Skeletal muscle cell (primary cell): ENCODE measurements at regions not wholly inside any gene's neighbourhood (a gene's known extent, or its start where the extent isn't known, plus 50 kb on each side); places are given as distances from the start of the nearest gene placed in this dataset.
"Not testable (repeated sequence)": the region's sequence is repeated elsewhere in the genome, so short reads cannot be mapped to it uniquely, and the experiment has no call there.

Experiments
- DNase-seq: peaks from one replicate; pipeline ENCODE4 v3.0.0-alpha.2; 2010; ENCODE audit warnings: low read depth
- H3K4me3 ChIP-seq: 2 replicates; pipeline ENCODE4 v1.5.1; 2011; ENCODE audit warnings: low read depth, mild to moderate bottlenecking, control low read depth, low read length, moderate library complexity

DNA sequence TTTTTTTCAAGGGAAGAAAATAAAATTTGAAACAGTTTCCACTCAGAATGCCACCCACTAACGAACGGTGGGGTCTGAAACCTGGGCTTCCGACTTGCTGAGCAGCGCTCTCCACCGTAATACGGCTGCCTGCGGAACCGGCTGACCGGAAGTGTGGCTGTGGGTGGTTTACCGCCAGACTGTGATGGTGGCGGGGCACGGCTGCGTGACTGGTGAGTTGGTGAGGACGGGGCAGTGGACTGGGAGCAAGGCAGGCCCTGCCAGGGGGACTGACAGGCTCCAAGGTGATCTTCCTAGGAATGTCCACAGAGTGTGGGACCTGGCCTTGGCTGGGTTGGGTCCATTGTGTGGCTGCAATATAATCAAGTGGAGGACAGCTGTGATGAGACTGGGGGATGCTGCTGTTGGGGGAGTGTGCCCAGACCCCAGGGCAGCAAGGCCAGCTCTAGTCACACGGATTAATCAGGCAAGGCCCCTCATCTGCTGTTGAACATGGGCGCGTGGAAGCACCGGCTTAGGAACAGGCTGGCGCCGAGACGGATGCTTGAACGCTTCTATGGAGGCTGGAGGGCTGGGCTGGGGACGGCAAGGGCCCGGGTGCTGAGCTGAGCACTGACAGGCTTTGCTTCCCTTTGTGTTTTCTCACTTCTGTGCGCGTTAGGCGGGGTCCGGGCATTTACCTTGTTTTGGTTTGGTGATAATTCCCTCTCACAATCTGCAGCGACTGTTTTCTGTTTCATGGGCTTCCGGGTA, 357.7 kb upstream of the SPRED2 start:
- no peak overlapping the region for H3K4me3 ChIP-seq
- DNase-seq, result no peak

- DNase-seq, result no peak
- H3K4me3 ChIP-seq, result no peak overlapping the region
Observed at GRCh38 chr2:65788556-65788955, 356.2 kb upstream of the SPRED2 start.

DNA sequence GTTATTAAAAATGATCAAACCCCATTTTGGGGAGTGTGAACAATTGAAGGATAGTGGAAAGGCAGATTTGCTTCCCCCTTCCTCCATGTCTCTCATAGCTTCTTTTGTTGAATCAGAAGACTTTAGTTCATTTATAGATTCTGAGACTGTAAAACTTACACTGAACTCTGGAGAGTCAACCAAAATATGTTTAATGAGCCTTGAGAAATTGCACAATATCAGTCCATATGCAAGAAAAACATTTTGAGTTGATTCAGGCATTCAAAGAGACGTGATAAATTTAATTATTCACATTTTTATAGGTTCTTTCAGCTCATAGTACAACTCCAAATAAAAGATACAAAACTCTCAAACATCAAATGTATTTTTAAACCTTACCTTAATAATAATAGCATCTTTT, 354.4 kb upstream of the SPRED2 start:
- no peak overlapping the region for H3K4me3 ChIP-seq
- DNase-seq, result no peak

- H3K4me3 ChIP-seq, result no peak overlapping the region
- DNase-seq, result no peak
Observed at GRCh38 chr2:65786007-65786717, 353.8 kb upstream of the SPRED2 start.

GRCh38 chr2:65782996-65783650, 350.7 kb upstream of the SPRED2 start:
- DNase-seq, result no peak
- H3K4me3 ChIP-seq, result no peak overlapping the region

- H3K4me3 ChIP-seq, result no peak overlapping the region
- no peak for DNase-seq
Observed at GRCh38 chr2:65782186-65782585, 349.8 kb upstream of the SPRED2 start.

- no peak overlapping the region for H3K4me3 ChIP-seq
- DNase-seq, result no peak
Observed at GRCh38 chr2:65781756-65782155, 349.4 kb upstream of the SPRED2 start.

- no peak overlapping the region for H3K4me3 ChIP-seq
- no peak for DNase-seq
Observed at GRCh38 chr2:65779021-65779420, 346.6 kb upstream of the SPRED2 start.

DNA sequence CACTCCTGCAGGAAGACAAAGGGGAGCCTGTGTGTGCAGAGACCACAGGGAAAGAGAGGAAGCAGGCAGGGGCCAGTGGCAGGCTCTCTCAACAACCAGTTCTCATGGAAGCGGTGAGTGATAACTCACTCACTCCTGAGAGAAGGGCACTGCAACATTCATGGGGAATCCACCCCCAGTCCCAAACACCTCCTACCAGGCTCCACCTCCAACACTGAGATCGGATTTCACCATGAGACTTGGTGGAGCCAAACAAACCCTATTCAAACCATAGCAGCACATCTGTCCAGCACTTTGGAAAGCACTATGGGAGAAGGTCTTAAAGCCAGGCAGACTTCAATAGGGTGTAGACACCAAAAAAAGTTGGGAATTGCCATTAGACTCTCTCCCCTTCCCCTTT, 345.7 kb upstream of the SPRED2 start:
- no peak overlapping the region for H3K4me3 ChIP-seq
- DNase-seq, result no peak

DNA sequence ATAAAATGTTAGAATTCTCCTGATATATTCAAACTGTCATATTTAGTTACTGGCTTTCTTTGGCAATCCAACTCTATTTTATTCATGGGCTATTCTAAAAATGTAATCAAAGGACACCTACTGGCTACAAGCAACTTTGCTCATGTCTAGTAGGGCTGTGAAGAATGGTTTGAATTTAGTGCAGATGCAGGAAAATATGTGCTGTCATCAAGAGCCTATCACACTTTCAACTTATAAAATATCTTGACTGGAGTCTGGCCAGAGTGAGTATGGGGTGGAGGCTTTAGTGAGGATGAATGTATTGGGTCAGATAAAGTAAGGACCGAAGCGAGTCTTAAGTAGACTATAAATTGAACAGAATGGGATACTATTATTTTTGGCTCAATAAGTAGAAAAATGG, 343.4 kb upstream of the SPRED2 start:
- no peak for DNase-seq

DNA sequence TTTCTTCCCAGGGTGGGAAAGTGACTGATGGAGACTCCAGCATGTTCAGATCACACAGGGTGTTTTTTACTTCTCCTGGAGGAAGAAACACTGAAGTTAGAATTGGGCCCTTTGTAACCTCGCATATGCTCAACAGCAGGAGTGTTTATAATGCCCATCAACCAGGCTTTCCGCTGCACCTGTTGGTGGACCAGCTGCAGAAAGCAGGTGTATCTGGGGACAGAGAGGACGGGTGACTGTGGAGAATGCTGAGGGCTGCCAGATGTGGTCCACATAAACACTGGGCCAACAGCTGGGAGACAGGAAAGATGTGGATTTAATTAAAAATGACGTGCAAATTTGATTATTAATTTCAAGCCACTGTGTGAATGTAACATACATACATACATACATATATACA, 335.5 kb upstream of the SPRED2 start:
- no peak for DNase-seq
- H3K4me3 ChIP-seq, result no peak overlapping the region

More for the DNA sequence above, 343.4 kb upstream of the SPRED2 start:
- no peak overlapping the region for H3K4me3 ChIP-seq

DNA sequence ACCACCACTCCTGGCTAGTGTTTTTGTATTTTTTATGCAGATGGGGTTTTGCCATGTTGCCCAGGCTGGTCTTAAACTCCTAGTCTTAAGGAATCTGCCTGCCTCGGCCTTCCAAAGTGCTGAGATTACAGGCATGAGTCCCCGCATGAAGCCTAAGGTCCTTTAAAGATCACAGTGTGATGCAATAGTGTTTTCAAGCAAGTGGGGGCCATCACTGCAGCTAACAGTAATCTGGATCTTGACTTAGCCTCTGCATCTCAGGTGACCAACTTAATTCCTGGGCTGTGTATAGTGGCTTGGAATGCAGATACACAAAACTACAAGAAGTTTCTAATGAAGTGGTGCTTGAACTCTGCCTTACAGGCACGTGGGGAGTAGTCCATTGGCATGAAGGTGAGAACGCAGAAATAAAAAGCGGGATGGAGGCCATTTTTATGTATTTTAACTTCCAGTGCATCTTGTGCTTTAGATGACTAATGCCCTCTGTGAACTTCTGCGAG, 334.4 kb upstream of the SPRED2 start:
- DNase-seq, result no peak
- no peak overlapping the region for H3K4me3 ChIP-seq

DNA sequence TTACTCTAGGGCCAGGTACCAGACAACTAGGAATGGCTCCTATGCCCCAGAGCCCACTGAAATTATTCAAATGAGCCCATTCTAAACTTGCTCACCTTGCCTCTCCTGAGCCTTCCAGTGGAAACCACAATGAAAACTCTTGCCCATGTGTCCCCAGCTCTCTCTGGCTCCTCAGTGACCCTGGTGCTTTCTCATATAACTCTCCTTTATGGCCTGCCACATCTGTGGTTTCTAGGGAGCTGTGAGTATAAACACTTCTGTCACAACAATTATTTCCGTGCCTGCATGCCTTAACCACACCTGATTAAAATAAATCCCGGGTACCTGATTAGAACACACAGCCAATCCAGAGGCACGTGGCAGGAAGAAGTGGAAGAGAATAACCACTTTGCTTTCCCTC, 333.0 kb upstream of the SPRED2 start:
- no peak overlapping the region for H3K4me3 ChIP-seq
- DNase-seq, result no peak

GRCh38 chr2:65762068-65762467, 329.7 kb upstream of the SPRED2 start:
- no peak for DNase-seq
- H3K4me3 ChIP-seq, result no peak overlapping the region

DNA sequence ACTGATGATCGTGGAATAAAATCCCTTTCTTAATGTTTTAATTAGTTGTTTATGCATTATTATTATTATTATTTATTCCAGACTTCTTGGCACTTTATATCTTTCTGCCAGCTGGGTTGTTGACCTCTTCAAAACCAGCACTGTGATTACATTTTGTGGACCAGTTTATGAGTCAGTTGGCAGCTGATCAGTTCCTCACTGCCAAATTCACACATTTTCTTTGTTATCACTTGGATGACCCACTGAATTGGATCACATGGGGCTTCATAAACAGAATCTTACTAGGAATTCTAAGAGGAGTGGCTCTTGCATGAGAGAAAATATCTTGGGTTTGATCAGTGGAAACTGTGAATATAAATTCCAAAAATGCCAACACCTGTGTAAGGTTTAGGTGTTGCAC, 321.8 kb upstream of the SPRED2 start:
- DNase-seq, result no peak
- H3K4me3 ChIP-seq, result no peak overlapping the region

DNA sequence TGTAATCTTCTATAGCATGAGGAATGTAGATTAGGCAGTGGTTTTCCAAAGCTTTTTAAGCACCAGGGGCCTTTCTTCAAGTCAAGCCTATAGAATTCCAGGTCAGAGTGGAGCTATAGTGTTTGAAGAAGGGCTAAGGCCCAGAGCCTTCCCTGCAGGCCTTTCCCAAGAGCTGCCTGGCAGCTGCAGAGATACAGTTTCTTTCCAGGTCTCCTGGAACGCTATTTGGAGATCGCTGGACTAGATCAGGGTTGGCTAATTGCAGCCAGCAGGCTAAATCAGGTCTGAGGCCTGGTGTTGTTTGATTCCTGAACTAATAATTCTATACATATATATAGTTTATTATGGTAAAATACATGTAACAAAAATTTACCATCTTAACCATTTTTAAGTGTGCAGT, 319.0 kb upstream of the SPRED2 start:
- no peak overlapping the region for H3K4me3 ChIP-seq
- no peak for DNase-seq

DNA sequence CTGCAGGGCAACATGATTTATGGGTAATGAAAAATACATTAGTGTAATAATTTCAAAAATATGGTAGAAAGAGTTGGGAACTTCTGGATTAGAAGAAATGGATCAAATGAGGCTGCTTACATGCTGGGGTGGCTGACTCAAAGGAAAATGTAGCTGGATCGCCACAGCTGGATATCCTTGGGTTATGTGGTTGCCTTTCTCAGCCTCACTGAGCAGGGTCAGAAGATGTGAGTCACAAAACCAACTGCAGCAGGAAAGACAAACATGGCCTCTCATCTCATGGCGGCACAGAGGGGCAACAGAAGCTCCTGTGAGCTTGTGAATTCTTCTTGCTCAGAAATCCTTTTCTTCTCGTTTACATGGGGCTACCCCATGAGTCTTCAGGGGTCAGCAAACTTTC, 317.1 kb upstream of the SPRED2 start:
- no peak overlapping the region for H3K4me3 ChIP-seq
- DNase-seq, result peak; percentile 7

DNA sequence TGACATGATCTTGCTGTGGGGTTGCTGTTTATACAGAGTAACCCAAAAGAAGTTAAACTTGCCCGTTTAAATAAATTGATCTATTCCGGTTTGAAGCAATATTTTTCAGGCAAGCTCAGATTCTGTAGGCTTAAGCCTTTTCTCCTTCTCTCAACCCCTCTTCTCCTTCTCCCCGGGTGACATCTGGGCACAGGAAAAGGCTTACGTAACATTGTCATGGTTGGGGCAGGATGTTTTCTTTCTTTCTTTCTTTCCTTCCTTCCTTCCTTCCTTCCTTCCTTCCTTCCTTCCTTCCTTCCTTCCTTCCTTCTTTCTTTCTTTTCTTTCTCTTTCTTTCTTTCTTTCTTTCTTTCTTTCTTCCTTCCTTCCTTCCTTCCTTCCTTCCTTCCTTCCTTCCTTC, 315.5 kb upstream of the SPRED2 start:
- H3K4me3 ChIP-seq, DNase-seq: not testable (repeated sequence)

GRCh38 chr2:65746931-65747675, 314.7 kb upstream of the SPRED2 start:
- no peak overlapping the region for H3K4me3 ChIP-seq
- DNase-seq, result no peak
